K562 (cell line): ENCODE measurements at regions not wholly inside any gene's neighbourhood (a gene's known extent, or its start where the extent isn't known, plus 50 kb on each side); places are given as distances from the start of the nearest gene placed in this dataset.

ENCODE experiments used
- ATAC-seq: fragments of 200-7000 bp; cut with Tn5 transposase; 3 replicates; pipeline ENCODE4 v1.9.1; 2020; ENCODE audit warnings: moderate library complexity
- BruUV-seq: library from RNA; stranded (reverse); fragments of 400-500 nt; replicated peaks from 2 replicates; lab custom pipeline; 2021; lab: Mats Ljungman, UMichigan
- CTCF ChIA-PET: fragments of 300-600 bp; formaldehyde crosslinking; extraction: SDS; loops from one replicate; lab custom pipeline; 2021; ENCODE audit warnings: low intra/inter-chr PET ratio; lab: Yijun Ruan, JAX
- POLR2A ChIA-PET: fragments of 300-600, 350-650 bp; sonication (Branson Sonifier 250); formaldehyde crosslinking; extraction: SDS; loops from one replicate; lab custom pipeline; 2021; ENCODE audit warnings: antibody characterized with exemption, inconsistent platforms; lab: Yijun Ruan, JAX
- DNase-seq, 4 experiments: peaks; one replicate each; pipeline versions ENCODE4 v3.0.0 to v3.0.0-alpha.2; 2011 to 2018; ENCODE audit warnings: low spot score in 3 of 4, mixed read lengths in 3 of 4; ENCODE audit errors: extremely low read depth in 1 of 4
- FAIRE-seq: peaks from 2 replicates; lab custom pipeline; 2011; peaks lifted over from hg19 to GRCh38; lab: Jason Lieb, UNC
- H2AFZ ChIP-seq: 2 replicates; pipeline ENCODE4 v1.6.0; 2011; ENCODE audit warnings: low read depth, low read length, control low read depth, inconsistent platforms
- H3K27ac ChIP-seq: fragments of 200-600 bp; 3 replicates; pipeline ENCODE4 v1.8.0; 2011; ENCODE audit warnings: low read depth, mild to moderate bottlenecking, control low read depth, inconsistent platforms, low read length, moderate library complexity, mixed read lengths; ENCODE audit errors: extremely low read depth
- H3K27me3 ChIP-seq, 2 experiments: fragments of 300-600 bp in 1 of 2; 2 replicates in 1 of 2; 3 replicates in 1 of 2; pipeline versions ENCODE4 v1.6.0 to v1.8.0; 2011; ENCODE audit warnings: inconsistent platforms in 2 of 2, low read length in 2 of 2, mild to moderate bottlenecking in 1 of 2, mixed read lengths in 1 of 2, moderate library complexity in 1 of 2; ENCODE audit not compliant: control insufficient read depth in 2 of 2, insufficient read depth in 2 of 2
- H3K36me3 ChIP-seq: fragments of 300-600 bp; 3 replicates; pipeline ENCODE4 v1.8.0; 2011; ENCODE audit warnings: mild to moderate bottlenecking, low read length, inconsistent platforms; ENCODE audit not compliant: control insufficient read depth, insufficient read depth
- H3K4me1 ChIP-seq, 2 experiments: fragments of 200-600 bp in 1 of 2; replicated peaks in 1 of 2; 2 replicates in 1 of 2; 3 replicates in 1 of 2; pipeline versions ENCODE4 v1.5.1 to v1.8.0; 2011; ENCODE audit warnings: inconsistent platforms in 2 of 2, low read length in 2 of 2, mild to moderate bottlenecking in 1 of 2, mixed read lengths in 1 of 2, moderate library complexity in 1 of 2; ENCODE audit not compliant: control insufficient read depth in 2 of 2, insufficient read depth in 2 of 2
- H3K4me2 ChIP-seq: 2 replicates; pipeline ENCODE4 v1.6.1; 2011; ENCODE audit warnings: low read length, control low read depth, inconsistent platforms, mixed read lengths; ENCODE audit not compliant: insufficient read depth
- H3K4me3 ChIP-seq: fragments of 200-600 bp; sonication (generic), shearing (Covaris generic); 2 replicates; pipeline ENCODE4 v1.5.1; 2016; ENCODE audit warnings: control low read depth, inconsistent platforms
- H3K79me2 ChIP-seq: fragments of 200-600 bp; 3 replicates; pipeline ENCODE4 v1.8.0; 2011; ENCODE audit warnings: low read length, inconsistent platforms; ENCODE audit not compliant: control insufficient read depth, insufficient read depth
- H3K9ac ChIP-seq, 2 experiments: 2 replicates each; pipeline versions ENCODE4 v1.6.0 to v1.6.1; 2011; ENCODE audit warnings: low read depth in 2 of 2, low read length in 2 of 2, control low read depth in 1 of 2, inconsistent platforms in 1 of 2, mild to moderate bottlenecking in 1 of 2, mixed read lengths in 1 of 2; ENCODE audit not compliant: insufficient read depth in 1 of 2
- H3K9me1 ChIP-seq: one replicate; pipeline ENCODE4 v1.6.0; 2011; ENCODE audit warnings: inconsistent platforms, mild to moderate bottlenecking, low read length, moderate library complexity; ENCODE audit not compliant: control insufficient read depth, insufficient read depth
- H3K9me3 ChIP-seq: replicated peaks from 2 replicates; pipeline ENCODE4 v1.5.1; 2011; ENCODE audit warnings: low read depth, low read length, inconsistent platforms; ENCODE audit not compliant: control insufficient read depth, insufficient read depth
- H4K20me1 ChIP-seq: replicated peaks from 2 replicates; pipeline ENCODE4 v1.6.1; 2011; ENCODE audit warnings: low read length, inconsistent platforms, mixed read lengths; ENCODE audit not compliant: control insufficient read depth, insufficient read depth
- ADNP ChIP-seq: fragments of 200-800 bp; sonication (Bioruptor generic); IDR thresholded peaks from 2 replicates; pipeline ENCODE4 v1.6.1; 2016; ENCODE audit warnings: missing genetic modification characterization, missing compliant biosample characterization
- BRD9 ChIP-seq: fragments of 450-650 bp; IDR thresholded peaks from 2 replicates; pipeline ENCODE4 v1.6.1; 2018; ENCODE audit warnings: low read depth; ENCODE audit not compliant: partially characterized antibody
- DDX20 ChIP-seq: fragments of 450-650 bp; IDR thresholded peaks from 2 replicates; pipeline ENCODE4 v1.6.1; 2016; ENCODE audit warnings: missing genetic modification characterization, low read depth, mild to moderate bottlenecking, missing compliant biosample characterization, moderate library complexity
- FOXA1 ChIP-seq: fragments of 450-650 bp; IDR thresholded peaks from 2 replicates; pipeline ENCODE4 v1.6.1; 2016; ENCODE audit warnings: mild to moderate bottlenecking, borderline replicate concordance
- HDAC8 ChIP-seq: fragments of 450-650 bp; IDR thresholded peaks from 2 replicates; pipeline ENCODE4 v1.6.1; 2016; ENCODE audit warnings: mild to moderate bottlenecking, missing genetic modification characterization, moderate library complexity, missing compliant biosample characterization
- MAFG ChIP-seq: fragments of 450-650 bp; conservative IDR thresholded peaks from 2 replicates; pipeline ENCODE4 v1.6.1; 2016; ENCODE audit warnings: missing genetic modification characterization, missing compliant biosample characterization
- MAZ ChIP-seq, 2 experiments: fragments of 450-650 bp in 1 of 2; sonication (generic) in 1 of 2; formaldehyde crosslinking; IDR thresholded peaks in 1 of 2; conservative IDR thresholded peaks in 1 of 2; 2 replicates each; pipeline versions ENCODE4 v1.4.0 to v1.5.0; 2020; ENCODE audit warnings: mild to moderate bottlenecking in 1 of 2, missing genetic modification reagents in 1 of 2
- POLR2AphosphoS5 ChIP-seq: IDR thresholded peaks from 2 replicates; pipeline ENCODE4 v1.6.1; 2011; ENCODE audit warnings: mild to moderate bottlenecking, low read depth, low read length, moderate library complexity; ENCODE audit not compliant: control insufficient read depth, insufficient read depth
- POLR2H ChIP-seq: IDR thresholded peaks from 2 replicates; pipeline ENCODE4 v1.6.1; 2016; ENCODE audit warnings: missing genetic modification characterization, low read depth, mild to moderate bottlenecking, control low read depth, missing compliant biosample characterization, moderate library complexity
- PTTG1 ChIP-seq: fragments of 450-650 bp; IDR thresholded peaks from 2 replicates; pipeline ENCODE4 v1.6.1; 2016; ENCODE audit warnings: low read depth, mild to moderate bottlenecking, missing genetic modification characterization, missing compliant biosample characterization
- RBM17 ChIP-seq: fragments of 200-400 bp; formaldehyde crosslinking; IDR thresholded peaks from 2 replicates; pipeline ENCODE4 v1.6.1; 2017; ENCODE audit warnings: low read depth, mild to moderate bottlenecking, low read length, borderline replicate concordance
- ZNF3 ChIP-seq: fragments of 250-450 bp; sonication (Bioruptor Pico); IDR thresholded peaks from 2 replicates; pipeline ENCODE4 v1.5.0; 2021; ENCODE audit warnings: mild to moderate bottlenecking, moderate library complexity
- ZNF584 ChIP-seq: fragments of 200-800 bp; sonication (Bioruptor generic); IDR thresholded peaks from 2 replicates; pipeline ENCODE4 v1.6.1; 2016; ENCODE audit warnings: low read depth, mild to moderate bottlenecking, missing genetic modification characterization, missing compliant biosample characterization
- ZNF592 ChIP-seq: fragments of 450-650 bp; IDR thresholded peaks from 2 replicates; pipeline ENCODE4 v1.6.1; 2017; ENCODE audit warnings: antibody characterized with exemption, mild to moderate bottlenecking
- ZSCAN29 ChIP-seq: fragments of 450-650 bp; IDR thresholded peaks from 2 replicates; pipeline ENCODE4 v1.6.1; 2017
- WGBS: fragments of 100-300 bp; shearing (Covaris generic); methylation state at CpG from one replicate; pipeline ENCODE4 v1.1.6; 2016; ENCODE audit warnings: low coverage, mixed read lengths; ENCODE audit not compliant: insufficient coverage; ENCODE audit errors: missing lambda C conversion rate; 5-methylcytosine and 5-hydroxymethylcytosine counted together
- in situ Hi-C: fragments of 300-500 bp; cut with MboI; formaldehyde crosslinking; loops from 4 replicates; pipeline ENCODE4 v1.15.0; 2018; ENCODE audit warnings: inconsistent platforms, mixed read lengths
- intact Hi-C: fragments of 100-400 bp; cut with micrococcal nuclease; formaldehyde crosslinking; loops from 2 replicates; pipeline ENCODE4 v1.14.2; 2022

DNA sequence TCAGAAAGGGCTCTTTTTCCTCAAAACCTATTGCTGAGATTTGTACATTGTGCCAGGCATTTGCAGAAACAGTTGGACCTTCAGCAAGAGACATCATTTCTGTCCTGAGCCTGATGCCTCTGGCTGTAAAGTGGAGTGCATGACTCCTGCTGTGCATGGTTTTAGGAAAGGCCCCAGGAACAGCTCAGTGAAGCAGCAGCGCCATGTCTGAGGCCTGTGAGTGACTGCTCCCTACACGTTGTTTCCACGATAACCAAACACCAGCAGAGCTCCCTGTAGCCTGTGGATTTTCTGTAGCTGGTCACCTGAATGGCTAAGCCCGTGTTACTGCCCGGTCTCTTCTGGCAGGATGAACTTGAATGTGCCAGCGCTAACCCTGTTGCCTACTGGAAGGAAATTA, 232.5 kb downstream of the TFAP2C start:
- no peaks in the 10 kb centered on the region for H3K79me2 ChIP-seq
- no peak overlapping the region for H2AFZ ChIP-seq
- intact Hi-C loops: no loop called here
- no peak overlapping the region for H3K27ac ChIP-seq
- no peak for DNase-seq
- H3K4me1 ChIP-seq: no peaks in the 10 kb centered on the region
- in situ Hi-C loops: no loop called here
- no TSS peak for BruUV-seq
- no peak overlapping the region for H3K9ac ChIP-seq
- CTCF ChIA-PET: no interaction called here
- 0% methylated on average over 6 of the region's 6 CpGs for WGBS
- H3K9me1 ChIP-seq: no peaks in the 10 kb centered on the region
- FAIRE-seq: no peak
- no peaks in the 10 kb centered on the region for H3K9me3 ChIP-seq
- H4K20me1 ChIP-seq: peaks cover 5% of the 10 kb centered on the region
- H3K27me3 ChIP-seq: peaks cover 2 to 29% of the 10 kb centered on the region in 2 experiments; a peak in 3 of 5 replicates
- TF ChIP-seq RBM17 (no peak), MAFG (no peak), BRD9 (no peak), FOXA1 (no peak), DDX20 (tag) (no peak), ZSCAN29 (no peak), ZNF3 (CRISPR knock-in tag) (no peak), ZNF584 (CRISPR knock-in tag) (no peak), ADNP (tag) (no peak), POLR2H (tag) (no peak), HDAC8 (tag) (no peak), PTTG1 (tag) (no peak), POLR2AphosphoS5 (no peak), ZNF592 (no peak), MAZ (CRISPR knock-in tag; conservative IDR thresholded peaks at IDR 0.05 in 1 of 2, IDR thresholded peaks at IDR 0.05 in 1 of 2) (no peak)
- TF ChIP-seq, all 486 proteins: peak for 0
- no peak for ATAC-seq
- Histone ChIP-seq H3K36me3 (no peaks in the 10 kb centered on the region), H3K4me3 (no peak overlapping the region), H3K4me2 (no peak overlapping the region)
- POLR2A ChIA-PET: no interaction called here
